HG03103 (cell line): ENCODE measurements at regions not wholly inside any gene's neighbourhood (a gene's known extent, or its start where the extent isn't known, plus 50 kb on each side); places are given as distances from the start of the nearest gene placed in this dataset.
"Not testable (repeated sequence)": the region's sequence is repeated elsewhere in the genome, so short reads cannot be mapped to it uniquely, and the experiment has no call there.

ENCODE experiments used
- ATAC-seq: cut with Tn5 transposase; IDR thresholded peaks from one replicate; pipeline ENCODE4 v1.9.1; 2021; ENCODE audit warnings: low read depth; ENCODE audit not compliant: unreplicated experiment

- ATAC-seq = no peak
Measured at GRCh38 chr3:176106380-176106779, 1090.9 kb downstream of the TBL1XR1 start.

GRCh38 chr3:176097027-176097426 is 1100.3 kb downstream of the TBL1XR1 start:
- no peak for ATAC-seq

GRCh38 chr3:176093892-176094291 is 1103.4 kb downstream of the TBL1XR1 start:
- ATAC-seq = not testable (repeated sequence)

- no peak for ATAC-seq
Measured at GRCh38 chr3:176090727-176091126, 1106.6 kb downstream of the TBL1XR1 start.

- ATAC-seq = no peak
Measured at GRCh38 chr3:176088962-176089383, 1108.3 kb downstream of the TBL1XR1 start.

- ATAC-seq = no peak
Measured at GRCh38 chr3:176087066-176087697, 1110.1 kb downstream of the TBL1XR1 start.

GRCh38 chr3:176079785-176080184 is 1117.5 kb downstream of the TBL1XR1 start:
- ATAC-seq = no peak

- ATAC-seq = no peak
Measured at GRCh38 chr3:176078906-176079305, 1118.4 kb downstream of the TBL1XR1 start.

- ATAC-seq = no peak
Measured at GRCh38 chr3:176075491-176075890, 1121.8 kb downstream of the TBL1XR1 start.

GRCh38 chr3:176075046-176075445 is 1122.2 kb downstream of the TBL1XR1 start:
- no peak for ATAC-seq

GRCh38 chr3:176074096-176074495 is 1123.2 kb downstream of the TBL1XR1 start:
- ATAC-seq = no peak

GRCh38 chr3:176071943-176072342 is 1125.3 kb downstream of the TBL1XR1 start:
- no peak for ATAC-seq

- no peak for ATAC-seq
Measured at GRCh38 chr3:176068750-176069149, 1128.5 kb downstream of the TBL1XR1 start.

GRCh38 chr3:176058856-176059255 is 1138.4 kb downstream of the TBL1XR1 start:
- no peak for ATAC-seq

- ATAC-seq = no peak
Measured at GRCh38 chr3:176055836-176056235, 1141.4 kb downstream of the TBL1XR1 start.

- no peak for ATAC-seq
Measured at GRCh38 chr3:176051766-176052165, 1145.5 kb downstream of the TBL1XR1 start.

- ATAC-seq = no peak
Measured at GRCh38 chr3:176046703-176047102, 1150.6 kb downstream of the TBL1XR1 start.

GRCh38 chr3:176041812-176042211 is 1155.5 kb downstream of the TBL1XR1 start:
- no peak for ATAC-seq

- no peak for ATAC-seq
Measured at GRCh38 chr3:176041185-176041584, 1156.1 kb downstream of the TBL1XR1 start.

GRCh38 chr3:176037636-176038035 is 1159.6 kb downstream of the TBL1XR1 start:
- ATAC-seq = no peak

GRCh38 chr3:176032043-176032442 is 1165.2 kb downstream of the TBL1XR1 start:
- no peak for ATAC-seq

- ATAC-seq = not testable (repeated sequence)
Measured at GRCh38 chr3:176016203-176016602, 1157.1 kb downstream of the NAALADL2 start.

- ATAC-seq = not testable (repeated sequence)
Measured at GRCh38 chr3:176015228-176015627, 1156.1 kb downstream of the NAALADL2 start.
